ENCODE measurements at regions not wholly inside any gene's neighbourhood (a gene's known extent, or its start where the extent isn't known, plus 50 kb on each side); places are given as distances from the start of the nearest gene placed in this dataset.
A peak's percentile ranks its signal among the peaks of the same experiment; 100 is the strongest.

GRCh38 chr11:119793335-119793984 lies 64.5 kb upstream of the NECTIN1 start:
- peak; percentile 25 for DNase-seq (ENCODE audit: low read depth)

GRCh38 chr11:119791701-119792151 lies 62.7 kb upstream of the NECTIN1 start:
- peak; percentile 17 for DNase-seq (ENCODE audit: low read depth)

- no peak for DNase-seq (ENCODE audit: low read depth)
These were observed 62.0 kb upstream of the NECTIN1 start for GRCh38 chr11:119791047-119791446.

- no peak for DNase-seq (ENCODE audit: low read depth)
These were observed 61.5 kb upstream of the NECTIN1 start for GRCh38 chr11:119790476-119790875.

GRCh38 chr11:119789766-119790407 lies 60.9 kb upstream of the NECTIN1 start:
- no peak for DNase-seq (ENCODE audit: low read depth)

GRCh38 chr11:119788911-119789560 lies 60.0 kb upstream of the NECTIN1 start:
- no peak for DNase-seq (ENCODE audit: low read depth)

GRCh38 chr11:119788096-119788883 lies 59.3 kb upstream of the NECTIN1 start:
- DNase-seq (ENCODE audit: low read depth): no peak

GRCh38 chr11:119787074-119787461 lies 58.1 kb upstream of the NECTIN1 start:
- no peak for DNase-seq (ENCODE audit: low read depth)

- no peak for DNase-seq (ENCODE audit: low read depth)
These were observed 57.6 kb upstream of the NECTIN1 start for GRCh38 chr11:119786431-119787073.

- DNase-seq (ENCODE audit: low read depth): no peak
These were observed 56.1 kb upstream of the NECTIN1 start for GRCh38 chr11:119785131-119785530.

GRCh38 chr11:119784421-119784820 lies 55.4 kb upstream of the NECTIN1 start:
- no peak for DNase-seq (ENCODE audit: low read depth)

GRCh38 chr11:119783466-119784400 lies 54.7 kb upstream of the NECTIN1 start:
- DNase-seq (ENCODE audit: low read depth): no peak

- DNase-seq (ENCODE audit: low read depth): no peak
These were observed 53.7 kb upstream of the NECTIN1 start for GRCh38 chr11:119782739-119783072.

- DNase-seq (ENCODE audit: low read depth): no peak
These were observed 53.2 kb upstream of the NECTIN1 start for GRCh38 chr11:119782006-119782738.

- no peak for DNase-seq (ENCODE audit: low read depth)
These were observed 51.4 kb upstream of the NECTIN1 start for GRCh38 chr11:119780222-119780953.

- no peak for DNase-seq (ENCODE audit: low read depth)
These were observed 50.4 kb upstream of the NECTIN1 start for GRCh38 chr11:119779195-119780071.
